WTC11 (cell line): ENCODE measurements at regions not wholly inside any gene's neighbourhood (a gene's known extent, or its start where the extent isn't known, plus 50 kb on each side); places are given as distances from the start of the nearest gene placed in this dataset.

ENCODE experiments used
- ATAC-seq: fragments of 200-7000 bp; cut with Tn5 transposase; 2 replicates; pipeline ENCODE4 v1.10.0; 2021; ENCODE audit warnings: mild to moderate bottlenecking, moderate library complexity
- CTCF ChIA-PET: fragments of 300-600 bp; sonication (Branson Sonifier 250); formaldehyde crosslinking; loops from one replicate; lab custom pipeline; 2021; ENCODE audit warnings: antibody characterized with exemption; lab: Charles Lee
- POLR2A ChIA-PET: fragments of 350-600 bp; sonication (Branson Sonifier 250); formaldehyde crosslinking; loops from one replicate; lab custom pipeline; 2021; ENCODE audit warnings: antibody characterized with exemption; lab: Charles Lee
- DNase-seq: peaks from one replicate; pipeline ENCODE4 v3.0.0; 2021; ENCODE audit warnings: low spot score
- H3K27ac Mint-ChIP-seq: 2 replicates; pipeline ENCODE4 v1.8.0; 2021; ENCODE audit warnings: mixed read lengths
- H3K27me3 Mint-ChIP-seq: 2 replicates; pipeline ENCODE4 v1.8.0; 2021; ENCODE audit warnings: low read depth, mild to moderate bottlenecking, moderate library complexity, mixed read lengths
- H3K36me3 Mint-ChIP-seq: 2 replicates; pipeline ENCODE4 v1.8.0; 2021; ENCODE audit warnings: mixed read lengths
- H3K4me1 Mint-ChIP-seq: 2 replicates; pipeline ENCODE4 v1.8.0; 2022; ENCODE audit warnings: mixed read lengths
- H3K4me3 Mint-ChIP-seq: 2 replicates; pipeline ENCODE4 v1.8.0; 2021; ENCODE audit warnings: mild to moderate bottlenecking, moderate library complexity, mixed read lengths
- H3K9me3 Mint-ChIP-seq: 2 replicates; pipeline ENCODE4 v1.8.0; 2021; ENCODE audit warnings: mixed read lengths
- ARID4B ChIP-seq: sonication (generic); formaldehyde crosslinking; IDR thresholded peaks from 2 replicates; pipeline ENCODE4 v1.8.0; 2023; ENCODE audit warnings: missing genetic modification reagents, mild to moderate bottlenecking, borderline replicate concordance
- ESRRA ChIP-seq: sonication (generic); formaldehyde crosslinking; IDR thresholded peaks from 2 replicates; pipeline ENCODE4 v1.8.1; 2022; ENCODE audit warnings: mild to moderate bottlenecking, missing genetic modification reagents, borderline replicate concordance
- GTF2I ChIP-seq: fragments of 250-450 bp; sonication (Bioruptor Pico); conservative IDR thresholded peaks from 2 replicates; pipeline ENCODE4 v1.4.0; 2021; ENCODE audit warnings: mild to moderate bottlenecking
- NFATC4 ChIP-seq: fragments of 250-450 bp; sonication (Bioruptor Pico); IDR thresholded peaks from 2 replicates; pipeline ENCODE4 v1.9.0; 2021; ENCODE audit warnings: mild to moderate bottlenecking
- OVOL2 ChIP-seq: fragments of 250-450 bp; sonication (Bioruptor Pico); IDR thresholded peaks from 2 replicates; pipeline ENCODE4 v1.9.0; 2021; ENCODE audit warnings: mild to moderate bottlenecking, borderline replicate concordance
- PRRX2 ChIP-seq: fragments of 250-450 bp; sonication (Bioruptor Pico); IDR thresholded peaks from 2 replicates; pipeline ENCODE4 v1.8.0; 2021; ENCODE audit warnings: mild to moderate bottlenecking
- RORB ChIP-seq: fragments of 250-450 bp; sonication (Bioruptor Pico); IDR thresholded peaks from 2 replicates; pipeline ENCODE4 v1.9.0; 2021; ENCODE audit warnings: mild to moderate bottlenecking
- SMAD3 ChIP-seq: sonication (generic); formaldehyde crosslinking; IDR thresholded peaks from 2 replicates; pipeline ENCODE4 v1.8.0; 2022; ENCODE audit warnings: missing genetic modification reagents, mild to moderate bottlenecking, borderline replicate concordance
- TCF7 ChIP-seq: sonication (generic); formaldehyde crosslinking; IDR thresholded peaks from 2 replicates; pipeline ENCODE4 v1.8.0; 2022; ENCODE audit warnings: mild to moderate bottlenecking, low read depth, missing genetic modification reagents, moderate library complexity
- ZBTB21 ChIP-seq: sonication (generic); formaldehyde crosslinking; IDR thresholded peaks from 2 replicates; pipeline ENCODE4 v1.8.1; 2023; ENCODE audit warnings: mild to moderate bottlenecking, missing genetic modification reagents, borderline replicate concordance
- ZNF263 ChIP-seq: sonication (generic); formaldehyde crosslinking; IDR thresholded peaks from 2 replicates; pipeline ENCODE4 v1.8.1; 2022; ENCODE audit warnings: low read depth, mild to moderate bottlenecking, moderate library complexity, missing genetic modification reagents
- ZNF423 ChIP-seq: fragments of 250-450 bp; sonication (Bioruptor Pico); IDR thresholded peaks from 2 replicates; pipeline ENCODE4 v2.1.2; 2022; ENCODE audit warnings: mild to moderate bottlenecking, moderate library complexity
- ZNF425 ChIP-seq: fragments of 250-450 bp; sonication (Bioruptor Pico); conservative IDR thresholded peaks from 2 replicates; pipeline ENCODE4 v1.9.0; 2021; ENCODE audit warnings: mild to moderate bottlenecking
- TF ChIP-seq, protein P1 (sequence below): sonication (generic); formaldehyde crosslinking; IDR thresholded peaks from 2 replicates; pipeline ENCODE4 v1.8.1; 2022; ENCODE audit warnings: mild to moderate bottlenecking, moderate library complexity, missing genetic modification reagents
- TF ChIP-seq, protein P2 (sequence below): sonication (generic); formaldehyde crosslinking; IDR thresholded peaks from 2 replicates; pipeline ENCODE4 v1.8.0; 2022; ENCODE audit warnings: mild to moderate bottlenecking, missing genetic modification reagents
- TF ChIP-seq, protein P3 (sequence below): sonication (generic); formaldehyde crosslinking; IDR thresholded peaks from 2 replicates; pipeline ENCODE4 v1.8.1; 2022; ENCODE audit warnings: low read depth, mild to moderate bottlenecking, moderate library complexity, missing genetic modification reagents, borderline replicate concordance
- TF ChIP-seq, protein P4 (sequence below): sonication (generic); formaldehyde crosslinking; IDR thresholded peaks from 2 replicates; pipeline ENCODE4 v1.8.1; 2023; ENCODE audit warnings: mild to moderate bottlenecking, moderate library complexity, missing genetic modification reagents

GRCh38 chr11:80916173-80916798, 1475.5 kb upstream of the TENM4 start:
- Mint-ChIP-seq H3K4me1 (peaks cover 14% of the 10 kb centered on the region), H3K4me3 (no peak overlapping the region), H3K36me3 (no peaks in the 10 kb centered on the region), H3K27me3 (no peaks in the 10 kb centered on the region), H3K9me3 (no peaks in the 10 kb centered on the region), H3K27ac (no peak overlapping the region)
- ChIA-PET POLR2A (interaction anchor here (0.6 kb wide), 1 partner anchor 28 kb away, joined by 4 read pairs; no protein-coding TSS in a partner anchor), CTCF (no interaction called here)
- DNase-seq (no peak), ATAC-seq (no peak)
- no peak for TF ChIP-seq TCF7 (CRISPR knock-in tag)
- no peak for TF ChIP-seq ZNF423 (CRISPR knock-in tag)
- TF ChIP-seq SMAD3 (CRISPR knock-in tag): no peak
- no peak for TF ChIP-seq ESRRA (CRISPR knock-in tag)

DNA sequence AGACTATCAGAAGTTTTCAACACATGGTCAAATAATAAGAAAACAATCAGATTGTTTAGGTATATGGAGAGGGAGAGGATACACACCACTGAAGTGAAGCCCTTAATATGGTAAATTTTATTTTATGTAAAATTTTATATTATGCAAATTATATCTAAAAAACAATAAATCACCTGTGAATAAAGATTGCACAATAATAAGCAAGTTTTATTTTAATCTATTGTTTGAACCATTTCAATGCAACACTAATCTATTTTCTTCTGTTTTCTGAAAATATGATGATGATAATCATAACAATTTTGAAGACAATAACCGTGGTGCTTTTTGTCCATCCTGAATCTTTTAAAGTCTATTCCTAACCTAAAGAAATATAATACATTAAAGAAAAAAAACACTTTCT, 1473.5 kb upstream of the TENM4 start:
- H3K36me3 Mint-ChIP-seq: no peaks in the 10 kb centered on the region
- ChIA-PET POLR2A (no interaction called here), CTCF (no interaction called here)
- H3K27ac Mint-ChIP-seq: no peak overlapping the region
- DNase-seq (no peak), ATAC-seq (no peak)
- no peak overlapping the region for H3K4me3 Mint-ChIP-seq
- TF ChIP-seq RORB: no peak
- TF ChIP-seq, protein P1, sequence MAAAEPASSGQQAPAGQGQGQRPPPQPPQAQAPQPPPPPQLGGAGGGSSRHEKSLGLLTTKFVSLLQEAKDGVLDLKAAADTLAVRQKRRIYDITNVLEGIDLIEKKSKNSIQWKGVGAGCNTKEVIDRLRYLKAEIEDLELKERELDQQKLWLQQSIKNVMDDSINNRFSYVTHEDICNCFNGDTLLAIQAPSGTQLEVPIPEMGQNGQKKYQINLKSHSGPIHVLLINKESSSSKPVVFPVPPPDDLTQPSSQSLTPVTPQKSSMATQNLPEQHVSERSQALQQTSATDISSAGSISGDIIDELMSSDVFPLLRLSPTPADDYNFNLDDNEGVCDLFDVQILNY (CRISPR knock-in tag): no peak
- no peak for TF ChIP-seq GTF2I
- TF ChIP-seq, protein P2, sequence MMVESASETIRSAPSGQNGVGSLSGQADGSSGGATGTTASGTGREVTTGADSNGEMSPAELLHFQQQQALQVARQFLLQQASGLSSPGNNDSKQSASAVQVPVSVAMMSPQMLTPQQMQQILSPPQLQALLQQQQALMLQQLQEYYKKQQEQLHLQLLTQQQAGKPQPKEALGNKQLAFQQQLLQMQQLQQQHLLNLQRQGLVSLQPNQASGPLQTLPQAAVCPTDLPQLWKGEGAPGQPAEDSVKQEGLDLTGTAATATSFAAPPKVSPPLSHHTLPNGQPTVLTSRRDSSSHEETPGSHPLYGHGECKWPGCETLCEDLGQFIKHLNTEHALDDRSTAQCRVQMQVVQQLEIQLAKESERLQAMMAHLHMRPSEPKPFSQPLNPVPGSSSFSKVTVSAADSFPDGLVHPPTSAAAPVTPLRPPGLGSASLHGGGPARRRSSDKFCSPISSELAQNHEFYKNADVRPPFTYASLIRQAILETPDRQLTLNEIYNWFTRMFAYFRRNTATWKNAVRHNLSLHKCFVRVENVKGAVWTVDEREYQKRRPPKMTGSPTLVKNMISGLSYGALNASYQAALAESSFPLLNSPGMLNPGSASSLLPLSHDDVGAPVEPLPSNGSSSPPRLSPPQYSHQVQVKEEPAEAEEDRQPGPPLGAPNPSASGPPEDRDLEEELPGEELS (CRISPR knock-in tag): no peak
- TF ChIP-seq ZBTB21 (CRISPR knock-in tag): no peak
- TF ChIP-seq ZNF425 (CRISPR knock-in tag): no peak
- TF ChIP-seq ZNF263: no peak
- TF ChIP-seq NFATC4 (CRISPR knock-in tag): no peak
- TF ChIP-seq, protein P3, sequence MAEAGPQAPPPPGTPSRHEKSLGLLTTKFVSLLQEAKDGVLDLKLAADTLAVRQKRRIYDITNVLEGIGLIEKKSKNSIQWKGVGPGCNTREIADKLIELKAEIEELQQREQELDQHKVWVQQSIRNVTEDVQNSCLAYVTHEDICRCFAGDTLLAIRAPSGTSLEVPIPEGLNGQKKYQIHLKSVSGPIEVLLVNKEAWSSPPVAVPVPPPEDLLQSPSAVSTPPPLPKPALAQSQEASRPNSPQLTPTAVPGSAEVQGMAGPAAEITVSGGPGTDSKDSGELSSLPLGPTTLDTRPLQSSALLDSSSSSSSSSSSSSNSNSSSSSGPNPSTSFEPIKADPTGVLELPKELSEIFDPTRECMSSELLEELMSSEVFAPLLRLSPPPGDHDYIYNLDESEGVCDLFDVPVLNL (CRISPR knock-in tag): no peak
- TF ChIP-seq, protein P4, sequence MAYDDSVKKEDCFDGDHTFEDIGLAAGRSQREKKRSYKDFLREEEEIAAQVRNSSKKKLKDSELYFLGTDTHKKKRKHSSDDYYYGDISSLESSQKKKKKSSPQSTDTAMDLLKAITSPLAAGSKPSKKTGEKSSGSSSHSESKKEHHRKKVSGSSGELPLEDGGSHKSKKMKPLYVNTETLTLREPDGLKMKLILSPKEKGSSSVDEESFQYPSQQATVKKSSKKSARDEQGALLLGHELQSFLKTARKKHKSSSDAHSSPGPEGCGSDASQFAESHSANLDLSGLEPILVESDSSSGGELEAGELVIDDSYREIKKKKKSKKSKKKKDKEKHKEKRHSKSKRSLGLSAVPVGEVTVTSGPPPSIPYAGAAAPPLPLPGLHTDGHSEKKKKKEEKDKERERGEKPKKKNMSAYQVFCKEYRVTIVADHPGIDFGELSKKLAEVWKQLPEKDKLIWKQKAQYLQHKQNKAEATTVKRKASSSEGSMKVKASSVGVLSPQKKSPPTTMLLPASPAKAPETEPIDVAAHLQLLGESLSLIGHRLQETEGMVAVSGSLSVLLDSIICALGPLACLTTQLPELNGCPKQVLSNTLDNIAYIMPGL (CRISPR knock-in tag): no peak
- no peak for TF ChIP-seq OVOL2 (CRISPR knock-in tag)
- TF ChIP-seq ARID4B (CRISPR knock-in tag): no peak
- TF ChIP-seq PRRX2 (CRISPR knock-in tag): no peak
- no peaks in the 10 kb centered on the region for H3K9me3 Mint-ChIP-seq
- H3K27me3 Mint-ChIP-seq: no peaks in the 10 kb centered on the region
- H3K4me1 Mint-ChIP-seq: peaks cover 14% of the 10 kb centered on the region
